ENCODE measurements at regions not wholly inside any gene's neighbourhood (a gene's known extent, or its start where the extent isn't known, plus 50 kb on each side); places are given as distances from the start of the nearest gene placed in this dataset.

- H3K4me3 ChIP-seq: no peak overlapping the region
- peaks cover 15 to 27% of the 10 kb centered on the region in 2 donors for H3K4me1 ChIP-seq (ENCODE audit: control insufficient read depth in 1 of 2, low read depth in 2 of 2)
- no peaks in the 10 kb centered on the region for H3K27me3 ChIP-seq (replicated peaks; ENCODE audit: insufficient read depth)
- H3K36me3 ChIP-seq: no peaks in the 10 kb centered on the region
- H3K9me3 ChIP-seq: no peaks in the 10 kb centered on the region
- peak; percentile 91 for ATAC-seq (ENCODE audit: insufficient number of reproducible peaks, low FRiP score, low read depth)
- peak; percentile 59 for DNase-seq (ENCODE audit: low spot score)
- no peak for TF ChIP-seq CTCF (IDR thresholded peaks at IDR 0.05)
- peak overlapping the region; percentile 36 to 68 for H3K27ac ChIP-seq
Measured at GRCh38 chr13:44132710-44133109, 240.9 kb upstream of the SERP2 start.

GRCh38 chr13:44133626-44134025 lies 240.0 kb upstream of the SERP2 start:
- Histone ChIP-seq H3K27me3 (replicated peaks; ENCODE audit: insufficient read depth) (no peaks in the 10 kb centered on the region), H3K4me1 (ENCODE audit: control insufficient read depth in 1 of 2, low read depth in 2 of 2) (peaks cover 12 to 18% of the 10 kb centered on the region in 2 donors), H3K27ac (peak overlapping the region in 1 of 2 donors; percentile 68), H3K36me3 (no peaks in the 10 kb centered on the region), H3K9me3 (no peaks in the 10 kb centered on the region), H3K4me3 (no peak overlapping the region)
- TF ChIP-seq CTCF (IDR thresholded peaks at IDR 0.05): no peak
- no peak for ATAC-seq (ENCODE audit: insufficient number of reproducible peaks, low FRiP score, low read depth)
- no peak for DNase-seq (ENCODE audit: low spot score)

- TF ChIP-seq CTCF (IDR thresholded peaks at IDR 0.05): no peak
Measured at GRCh38 chr13:44135566-44135965, 238.1 kb upstream of the SERP2 start.

GRCh38 chr13:44136696-44137268 lies 236.8 kb upstream of the SERP2 start:
- no peaks in the 10 kb centered on the region for H3K9me3 ChIP-seq
- no peak overlapping the region for H3K4me3 ChIP-seq
- H3K4me1 ChIP-seq (ENCODE audit: control insufficient read depth in 1 of 2, low read depth in 2 of 2): peaks cover 9 to 22% of the 10 kb centered on the region in 2 donors
- no peak for ATAC-seq (ENCODE audit: insufficient number of reproducible peaks, low FRiP score, low read depth)
- no peaks in the 10 kb centered on the region for H3K36me3 ChIP-seq
- no peak overlapping the region for H3K27ac ChIP-seq
- DNase-seq (ENCODE audit: low spot score): no peak
- no peaks in the 10 kb centered on the region for H3K27me3 ChIP-seq (replicated peaks; ENCODE audit: insufficient read depth)
- no peak for TF ChIP-seq CTCF (IDR thresholded peaks at IDR 0.05)

More at GRCh38 chr13:44135566-44135965, 238.1 kb upstream of the SERP2 start:
- Histone ChIP-seq H3K27ac (no peak overlapping the region), H3K9me3 (no peaks in the 10 kb centered on the region), H3K4me3 (no peak overlapping the region), H3K4me1 (ENCODE audit: control insufficient read depth in 1 of 2, low read depth in 2 of 2) (peaks cover 9 to 15% of the 10 kb centered on the region in 2 donors), H3K36me3 (no peaks in the 10 kb centered on the region), H3K27me3 (replicated peaks; ENCODE audit: insufficient read depth) (no peaks in the 10 kb centered on the region)
- DNase-seq (ENCODE audit: low spot score) (no peak), ATAC-seq (ENCODE audit: insufficient number of reproducible peaks, low FRiP score, low read depth) (no peak)

GRCh38 chr13:44137466-44137865 lies 236.2 kb upstream of the SERP2 start:
- no peak for ATAC-seq (ENCODE audit: insufficient number of reproducible peaks, low FRiP score, low read depth)
- Histone ChIP-seq H3K4me3 (no peak overlapping the region), H3K4me1 (ENCODE audit: control insufficient read depth in 1 of 2, low read depth in 2 of 2) (peaks cover 6 to 15% of the 10 kb centered on the region in 2 donors), H3K27ac (no peak overlapping the region), H3K27me3 (replicated peaks; ENCODE audit: insufficient read depth) (no peaks in the 10 kb centered on the region), H3K36me3 (no peaks in the 10 kb centered on the region), H3K9me3 (no peaks in the 10 kb centered on the region)
- DNase-seq (ENCODE audit: low spot score): no peak
- no peak for TF ChIP-seq CTCF (IDR thresholded peaks at IDR 0.05)
